Neural crest cell (in vitro differentiated cells): ENCODE measurements at regions not wholly inside any gene's neighbourhood (a gene's known extent, or its start where the extent isn't known, plus 50 kb on each side); places are given as distances from the start of the nearest gene placed in this dataset.

Experiments used
- DNase-seq: peaks from one replicate; pipeline ENCODE4 v3.0.0; 2021; ENCODE audit warnings: low read depth, mixed read lengths, low spot score
- H3K27ac Mint-ChIP-seq: one replicate; pipeline ENCODE4 v1.8.0; 2021; ENCODE audit warnings: mild to moderate bottlenecking, mixed read lengths; ENCODE audit not compliant: unreplicated experiment
- H3K27me3 Mint-ChIP-seq: 2 replicates; pipeline ENCODE4 v1.8.0; 2021; ENCODE audit warnings: low read depth, mild to moderate bottlenecking, mixed read lengths
- H3K36me3 Mint-ChIP-seq: 2 replicates; pipeline ENCODE4 v1.8.0; 2021; ENCODE audit warnings: low read depth, mild to moderate bottlenecking, mixed read lengths
- H3K4me1 Mint-ChIP-seq: 2 replicates; pipeline ENCODE4 v1.8.0; 2021; ENCODE audit warnings: mixed read lengths
- H3K4me3 Mint-ChIP-seq: one replicate; pipeline ENCODE4 v1.8.0; 2021; ENCODE audit warnings: mild to moderate bottlenecking, mixed read lengths
- H3K9me3 Mint-ChIP-seq: 2 replicates; pipeline ENCODE4 v1.8.0; 2021; ENCODE audit warnings: mixed read lengths
- TF ChIP-seq, protein P1 (sequence below): fragments of 200-600 bp; sonication (generic); conservative IDR thresholded peaks from 2 replicates; pipeline ENCODE4 v1.5.0; 2021; ENCODE audit warnings: antibody characterized with exemption, mild to moderate bottlenecking

DNA sequence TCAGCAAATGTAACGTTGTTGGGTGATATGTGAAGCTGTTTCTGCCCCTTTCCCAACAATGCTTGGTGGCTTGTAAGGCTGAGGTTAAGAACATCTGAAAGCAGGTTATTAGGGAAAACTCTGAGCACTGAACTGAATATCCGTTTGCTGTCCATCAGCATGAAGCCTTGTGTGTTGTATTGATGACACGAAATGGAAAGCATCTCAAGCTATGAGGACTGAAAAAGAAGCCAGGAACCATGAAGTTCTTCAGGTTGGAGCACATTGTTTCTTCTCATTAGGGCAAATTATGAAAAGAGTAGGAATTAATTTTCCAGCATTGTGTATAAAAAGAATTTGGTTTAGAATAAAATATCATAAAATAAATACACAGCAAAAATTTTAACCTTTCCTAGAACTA is 106.8 kb downstream of the IZUMO3 start:
- Mint-ChIP-seq H3K4me1 (no peaks in the 10 kb centered on the region), H3K36me3 (no peaks in the 10 kb centered on the region)

DNA sequence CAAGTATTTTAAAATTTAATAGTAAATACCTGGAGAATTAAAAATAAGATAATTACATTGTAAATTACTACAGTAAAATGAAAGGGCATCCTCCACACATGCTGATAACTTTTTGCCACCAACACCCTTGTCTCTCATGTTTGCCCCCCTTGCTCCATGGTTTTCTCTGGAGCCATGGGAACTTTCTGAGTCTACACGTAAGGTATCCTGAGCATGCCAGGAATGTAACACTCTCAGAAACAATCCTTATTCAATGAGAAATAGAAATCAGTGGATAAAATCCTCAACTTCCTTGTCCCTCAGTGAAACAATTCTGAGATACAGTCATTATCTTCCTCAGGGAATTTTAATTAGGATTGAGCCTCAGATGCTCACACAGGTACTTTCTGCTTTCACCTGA is 108.9 kb downstream of the IZUMO3 start:
- no peak for DNase-seq
- no peaks in the 10 kb centered on the region for H3K27me3 Mint-ChIP-seq
- no peaks in the 10 kb centered on the region for H3K4me1 Mint-ChIP-seq
- TF ChIP-seq, protein P1, sequence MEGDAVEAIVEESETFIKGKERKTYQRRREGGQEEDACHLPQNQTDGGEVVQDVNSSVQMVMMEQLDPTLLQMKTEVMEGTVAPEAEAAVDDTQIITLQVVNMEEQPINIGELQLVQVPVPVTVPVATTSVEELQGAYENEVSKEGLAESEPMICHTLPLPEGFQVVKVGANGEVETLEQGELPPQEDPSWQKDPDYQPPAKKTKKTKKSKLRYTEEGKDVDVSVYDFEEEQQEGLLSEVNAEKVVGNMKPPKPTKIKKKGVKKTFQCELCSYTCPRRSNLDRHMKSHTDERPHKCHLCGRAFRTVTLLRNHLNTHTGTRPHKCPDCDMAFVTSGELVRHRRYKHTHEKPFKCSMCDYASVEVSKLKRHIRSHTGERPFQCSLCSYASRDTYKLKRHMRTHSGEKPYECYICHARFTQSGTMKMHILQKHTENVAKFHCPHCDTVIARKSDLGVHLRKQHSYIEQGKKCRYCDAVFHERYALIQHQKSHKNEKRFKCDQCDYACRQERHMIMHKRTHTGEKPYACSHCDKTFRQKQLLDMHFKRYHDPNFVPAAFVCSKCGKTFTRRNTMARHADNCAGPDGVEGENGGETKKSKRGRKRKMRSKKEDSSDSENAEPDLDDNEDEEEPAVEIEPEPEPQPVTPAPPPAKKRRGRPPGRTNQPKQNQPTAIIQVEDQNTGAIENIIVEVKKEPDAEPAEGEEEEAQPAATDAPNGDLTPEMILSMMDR = no peak
- H3K9me3 Mint-ChIP-seq = peaks cover 7% of the 10 kb centered on the region
- H3K36me3 Mint-ChIP-seq = no peaks in the 10 kb centered on the region
- no peak overlapping the region for H3K27ac Mint-ChIP-seq
- H3K4me3 Mint-ChIP-seq = no peak overlapping the region

More for the DNA sequence above, 106.8 kb downstream of the IZUMO3 start:
- H3K9me3 Mint-ChIP-seq = peaks cover 7% of the 10 kb centered on the region
- TF ChIP-seq, protein P1 = no peak
- no peak for DNase-seq
- no peaks in the 10 kb centered on the region for H3K27me3 Mint-ChIP-seq
- H3K4me3 Mint-ChIP-seq = no peak overlapping the region
- H3K27ac Mint-ChIP-seq = no peak overlapping the region

DNA sequence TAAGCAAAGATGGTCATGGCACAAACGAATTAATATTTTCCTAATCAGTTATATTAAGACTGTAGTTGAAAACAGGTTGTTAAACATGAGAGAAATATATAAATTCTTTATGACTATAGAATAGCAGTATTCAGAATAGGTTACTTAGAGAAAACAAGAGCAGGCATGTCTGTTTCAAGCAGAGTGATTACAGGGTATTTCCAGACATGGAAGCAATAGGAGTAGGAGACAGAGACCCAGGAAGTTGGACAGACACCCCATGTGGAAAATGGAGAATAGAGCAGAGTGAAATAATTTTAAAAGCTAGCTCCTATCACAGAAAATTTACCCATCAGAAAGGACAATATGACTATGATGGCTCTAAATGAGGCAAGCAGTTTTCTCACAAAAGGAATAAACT is 111.5 kb downstream of the IZUMO3 start:
- no peak for DNase-seq
- TF ChIP-seq, protein P1 = no peak
- H3K36me3 Mint-ChIP-seq = no peaks in the 10 kb centered on the region
- no peak overlapping the region for H3K27ac Mint-ChIP-seq
- peaks cover 4% of the 10 kb centered on the region for H3K9me3 Mint-ChIP-seq
- no peaks in the 10 kb centered on the region for H3K27me3 Mint-ChIP-seq
- H3K4me1 Mint-ChIP-seq = no peaks in the 10 kb centered on the region
- no peak overlapping the region for H3K4me3 Mint-ChIP-seq

DNA sequence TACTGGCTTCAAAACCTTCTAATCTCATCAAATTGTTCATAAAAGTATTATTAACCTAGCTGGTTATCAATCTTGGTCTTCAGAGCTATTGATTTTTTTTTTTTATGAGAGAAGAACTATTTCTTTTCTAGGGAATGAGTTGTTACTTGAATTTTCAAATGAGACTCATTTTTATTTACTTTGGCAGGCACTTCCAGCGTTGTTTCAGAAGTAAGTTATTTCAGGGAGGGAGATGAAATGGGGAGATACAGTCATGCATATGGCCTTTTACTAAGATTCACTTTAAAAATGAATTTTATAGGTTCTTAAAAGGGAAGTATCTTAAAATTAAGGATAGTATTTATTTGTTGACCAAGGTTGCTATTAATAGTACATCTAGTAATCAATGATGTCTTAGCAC is 129.6 kb downstream of the IZUMO3 start:
- H3K27me3 Mint-ChIP-seq = no peaks in the 10 kb centered on the region
- no peak overlapping the region for H3K27ac Mint-ChIP-seq
- no peaks in the 10 kb centered on the region for H3K9me3 Mint-ChIP-seq
- H3K4me3 Mint-ChIP-seq = no peak overlapping the region
- DNase-seq = no peak
- no peaks in the 10 kb centered on the region for H3K36me3 Mint-ChIP-seq
- TF ChIP-seq, protein P1 = no peak
- no peaks in the 10 kb centered on the region for H3K4me1 Mint-ChIP-seq

DNA sequence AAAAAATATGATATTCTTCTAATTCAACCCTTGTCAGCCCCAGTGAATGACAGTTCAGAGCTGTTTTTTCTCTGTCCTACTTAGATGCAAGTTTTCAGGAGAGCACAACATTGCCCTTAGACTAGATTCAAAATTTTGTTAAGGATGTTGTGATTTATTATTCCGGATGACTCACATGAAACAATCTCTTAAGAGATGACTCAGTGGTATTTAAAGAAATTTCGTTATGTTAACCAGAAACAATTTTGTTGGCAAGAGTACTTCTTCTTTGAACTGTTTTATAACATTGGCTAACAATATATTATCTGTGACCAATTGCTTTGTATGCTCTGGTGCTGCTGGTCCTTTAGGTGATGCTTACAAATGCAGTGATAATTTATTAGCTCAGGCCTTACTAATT is 132.0 kb downstream of the IZUMO3 start:
- H3K27ac Mint-ChIP-seq = no peak overlapping the region
- DNase-seq = no peak
- no peaks in the 10 kb centered on the region for H3K27me3 Mint-ChIP-seq
- H3K36me3 Mint-ChIP-seq = no peaks in the 10 kb centered on the region
- peaks cover 2% of the 10 kb centered on the region for H3K9me3 Mint-ChIP-seq
- no peaks in the 10 kb centered on the region for H3K4me1 Mint-ChIP-seq
- H3K4me3 Mint-ChIP-seq = no peak overlapping the region
- TF ChIP-seq, protein P1 = no peak

DNA sequence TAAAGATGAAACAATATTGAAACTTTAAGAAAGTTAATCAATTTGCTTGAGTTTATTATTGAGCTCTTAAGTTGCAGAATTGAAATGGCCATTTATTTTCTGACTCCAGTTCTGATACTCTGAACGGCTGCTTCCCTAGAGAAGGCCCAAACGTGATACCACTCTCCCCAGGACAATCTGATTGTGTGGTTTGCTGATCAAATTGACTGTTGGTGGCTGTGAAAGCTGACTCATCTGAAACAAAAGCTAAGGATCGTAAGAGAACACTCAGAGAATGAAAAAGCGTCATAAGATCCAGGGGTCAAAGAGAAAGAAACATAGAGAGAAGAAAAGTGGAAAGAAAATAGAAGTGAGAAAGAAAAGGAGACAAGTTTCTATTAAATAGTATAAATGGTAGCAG is 147.2 kb downstream of the IZUMO3 start:
- H3K36me3 Mint-ChIP-seq = no peaks in the 10 kb centered on the region
- H3K9me3 Mint-ChIP-seq = peaks cover 4% of the 10 kb centered on the region
- no peak for DNase-seq
- H3K4me3 Mint-ChIP-seq = no peak overlapping the region
- H3K4me1 Mint-ChIP-seq = no peaks in the 10 kb centered on the region
- no peak overlapping the region for H3K27ac Mint-ChIP-seq
- TF ChIP-seq, protein P1 = no peak
- no peaks in the 10 kb centered on the region for H3K27me3 Mint-ChIP-seq
